GM19372 (cell line): ENCODE measurements at regions not wholly inside any gene's neighbourhood (a gene's known extent, or its start where the extent isn't known, plus 50 kb on each side); places are given as distances from the start of the nearest gene placed in this dataset.

Source experiments
- ATAC-seq: cut with Tn5 transposase; IDR thresholded peaks from one replicate; pipeline ENCODE4 v1.9.1; 2021; ENCODE audit warnings: mild to moderate bottlenecking, low read depth, moderate library complexity; ENCODE audit not compliant: unreplicated experiment

- ATAC-seq, result no peak
These were observed 163.0 kb upstream of the GORAB start for GRCh38 chr1:170369000-170369399.

- no peak for ATAC-seq
These were observed 162.5 kb upstream of the GORAB start for GRCh38 chr1:170369417-170369816.

GRCh38 chr1:170370087-170370486 lies 161.9 kb upstream of the GORAB start:
- ATAC-seq, result no peak

GRCh38 chr1:170375082-170375723 lies 156.8 kb upstream of the GORAB start:
- ATAC-seq, result no peak

GRCh38 chr1:170376801-170377385 lies 155.1 kb upstream of the GORAB start:
- no peak for ATAC-seq

GRCh38 chr1:170377440-170377839 lies 154.5 kb upstream of the GORAB start:
- ATAC-seq, result no peak

GRCh38 chr1:170377896-170378634 lies 153.9 kb upstream of the GORAB start:
- ATAC-seq, result no peak

- no peak for ATAC-seq
These were observed 146.2 kb upstream of the GORAB start for GRCh38 chr1:170385750-170386149.

GRCh38 chr1:170388489-170388888 lies 143.5 kb upstream of the GORAB start:
- no peak for ATAC-seq

GRCh38 chr1:170395149-170395548 lies 136.8 kb upstream of the GORAB start:
- no peak for ATAC-seq

GRCh38 chr1:170397061-170397460 lies 134.9 kb upstream of the GORAB start:
- no peak for ATAC-seq

- no peak for ATAC-seq
These were observed 129.3 kb upstream of the GORAB start for GRCh38 chr1:170402476-170403311.

GRCh38 chr1:170407138-170407537 lies 124.8 kb upstream of the GORAB start:
- ATAC-seq, result no peak

- no peak for ATAC-seq
These were observed 124.4 kb upstream of the GORAB start for GRCh38 chr1:170407581-170407980.

GRCh38 chr1:170410401-170411166 lies 121.4 kb upstream of the GORAB start:
- no peak for ATAC-seq

- ATAC-seq, result no peak
These were observed 116.8 kb upstream of the GORAB start for GRCh38 chr1:170414989-170415709.

GRCh38 chr1:170415710-170416372 lies 116.1 kb upstream of the GORAB start:
- no peak for ATAC-seq

GRCh38 chr1:170424346-170424745 lies 107.6 kb upstream of the GORAB start:
- no peak for ATAC-seq

- ATAC-seq, result no peak
These were observed 105.4 kb upstream of the GORAB start for GRCh38 chr1:170426596-170426995.
